HG02759 (cell line): ENCODE measurements at regions not wholly inside any gene's neighbourhood (a gene's known extent, or its start where the extent isn't known, plus 50 kb on each side); places are given as distances from the start of the nearest gene placed in this dataset.

Experiments
- ATAC-seq: cut with Tn5 transposase; IDR thresholded peaks from one replicate; pipeline ENCODE4 v1.9.1; 2021; ENCODE audit warnings: mild to moderate bottlenecking, moderate library complexity; ENCODE audit not compliant: unreplicated experiment

GRCh38 chr2:41865263-41865662 lies 182.6 kb upstream of the PKDCC start:
- no peak for ATAC-seq

- no peak for ATAC-seq
Observed at GRCh38 chr2:41867553-41867952, 180.3 kb upstream of the PKDCC start.

GRCh38 chr2:41869542-41870264 lies 178.1 kb upstream of the PKDCC start:
- ATAC-seq = peak; percentile 81

GRCh38 chr2:41870265-41870585 lies 177.6 kb upstream of the PKDCC start:
- ATAC-seq = no peak

GRCh38 chr2:41871080-41871479 lies 176.7 kb upstream of the PKDCC start:
- no peak for ATAC-seq

GRCh38 chr2:41872646-41873045 lies 175.2 kb upstream of the PKDCC start:
- ATAC-seq = no peak

- no peak for ATAC-seq
Observed at GRCh38 chr2:41873102-41874031, 174.5 kb upstream of the PKDCC start.

- no peak for ATAC-seq
Observed at GRCh38 chr2:41877114-41877678, 170.6 kb upstream of the PKDCC start.

- no peak for ATAC-seq
Observed at GRCh38 chr2:41878056-41878455, 169.8 kb upstream of the PKDCC start.

- no peak for ATAC-seq
Observed at GRCh38 chr2:41878716-41879234, 169.0 kb upstream of the PKDCC start.

GRCh38 chr2:41879235-41879916 lies 168.4 kb upstream of the PKDCC start:
- peak; percentile 42 for ATAC-seq

GRCh38 chr2:41880561-41881243 lies 167.1 kb upstream of the PKDCC start:
- no peak for ATAC-seq

- ATAC-seq = no peak
Observed at GRCh38 chr2:41881249-41881648, 166.6 kb upstream of the PKDCC start.

GRCh38 chr2:41884718-41885117 lies 163.1 kb upstream of the PKDCC start:
- ATAC-seq = no peak

GRCh38 chr2:41886145-41886664 lies 161.6 kb upstream of the PKDCC start:
- ATAC-seq = no peak

- ATAC-seq = no peak
Observed at GRCh38 chr2:41886757-41887156, 161.1 kb upstream of the PKDCC start.

GRCh38 chr2:41890341-41890740 lies 157.5 kb upstream of the PKDCC start:
- no peak for ATAC-seq

- no peak for ATAC-seq
Observed at GRCh38 chr2:41892476-41892875, 155.3 kb upstream of the PKDCC start.

- ATAC-seq = no peak
Observed at GRCh38 chr2:41894563-41895333, 153.1 kb upstream of the PKDCC start.

- ATAC-seq = no peak
Observed at GRCh38 chr2:41895334-41895664, 152.5 kb upstream of the PKDCC start.
